ENCODE measurements at regions not wholly inside any gene's neighbourhood (a gene's known extent, or its start where the extent isn't known, plus 50 kb on each side); places are given as distances from the start of the nearest gene placed in this dataset.

DNA sequence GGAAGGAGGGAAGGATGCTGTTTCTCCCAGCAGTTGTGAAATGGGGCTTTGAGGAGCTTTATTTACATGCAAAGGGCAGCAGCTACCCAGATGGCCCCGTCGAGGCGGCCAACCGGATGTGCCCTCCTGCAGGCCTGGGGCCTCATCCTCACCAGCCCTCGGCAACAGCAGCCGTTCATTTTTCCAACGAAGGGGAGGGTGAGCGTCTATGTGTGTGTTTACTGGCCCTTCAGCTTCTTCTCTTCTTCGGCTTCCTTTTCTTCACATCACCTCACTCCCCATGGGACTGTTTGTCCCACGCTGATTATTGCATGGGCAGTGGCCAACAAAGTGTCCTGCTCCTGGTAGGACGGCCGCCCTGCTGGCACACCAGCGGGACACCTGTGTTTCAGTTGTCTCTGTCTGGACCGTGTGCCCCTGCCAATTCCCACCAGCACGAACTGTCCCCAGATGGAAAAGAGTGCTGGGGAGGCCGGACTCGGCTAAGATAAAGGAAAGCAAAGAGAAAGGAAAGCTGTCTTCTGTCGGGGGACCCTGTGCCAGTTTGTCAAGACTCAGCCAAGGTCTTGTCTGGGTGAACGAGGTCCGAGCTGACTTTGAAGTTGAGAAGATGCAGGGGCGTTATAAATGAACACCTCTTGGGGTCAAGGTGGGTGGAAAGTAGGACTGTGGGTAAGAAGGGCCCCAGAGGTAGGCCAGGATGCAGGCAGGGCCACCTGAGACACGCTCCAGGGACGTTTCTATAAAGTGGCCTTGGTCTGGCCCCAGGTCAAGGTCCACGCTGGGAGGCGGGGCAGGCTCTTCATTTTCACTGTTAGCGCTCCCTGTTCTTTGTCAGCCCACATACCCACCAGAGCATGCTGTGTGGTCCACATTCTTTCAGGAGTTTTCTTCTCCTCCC, 57.0 kb downstream of the FAM50B start:
- TF ChIP-seq, protein P1, sequence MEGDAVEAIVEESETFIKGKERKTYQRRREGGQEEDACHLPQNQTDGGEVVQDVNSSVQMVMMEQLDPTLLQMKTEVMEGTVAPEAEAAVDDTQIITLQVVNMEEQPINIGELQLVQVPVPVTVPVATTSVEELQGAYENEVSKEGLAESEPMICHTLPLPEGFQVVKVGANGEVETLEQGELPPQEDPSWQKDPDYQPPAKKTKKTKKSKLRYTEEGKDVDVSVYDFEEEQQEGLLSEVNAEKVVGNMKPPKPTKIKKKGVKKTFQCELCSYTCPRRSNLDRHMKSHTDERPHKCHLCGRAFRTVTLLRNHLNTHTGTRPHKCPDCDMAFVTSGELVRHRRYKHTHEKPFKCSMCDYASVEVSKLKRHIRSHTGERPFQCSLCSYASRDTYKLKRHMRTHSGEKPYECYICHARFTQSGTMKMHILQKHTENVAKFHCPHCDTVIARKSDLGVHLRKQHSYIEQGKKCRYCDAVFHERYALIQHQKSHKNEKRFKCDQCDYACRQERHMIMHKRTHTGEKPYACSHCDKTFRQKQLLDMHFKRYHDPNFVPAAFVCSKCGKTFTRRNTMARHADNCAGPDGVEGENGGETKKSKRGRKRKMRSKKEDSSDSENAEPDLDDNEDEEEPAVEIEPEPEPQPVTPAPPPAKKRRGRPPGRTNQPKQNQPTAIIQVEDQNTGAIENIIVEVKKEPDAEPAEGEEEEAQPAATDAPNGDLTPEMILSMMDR (IDR thresholded peaks at IDR 0.05; ENCODE audit: low read depth, low read length, poor library complexity, severe bottlenecking), result no peak
- TF ChIP-seq EZH2phosphoT487 (IDR thresholded peaks at IDR 0.05; ENCODE audit: borderline replicate concordance, low read length), result no peak

Data from DOHH2 (cell line).